ENCODE measurements at regions not wholly inside any gene's neighbourhood (a gene's known extent, or its start where the extent isn't known, plus 50 kb on each side); places are given as distances from the start of the nearest gene placed in this dataset.
"Not testable (repeated sequence)": the region's sequence is repeated elsewhere in the genome, so short reads cannot be mapped to it uniquely, and the experiment has no call there.

DNA sequence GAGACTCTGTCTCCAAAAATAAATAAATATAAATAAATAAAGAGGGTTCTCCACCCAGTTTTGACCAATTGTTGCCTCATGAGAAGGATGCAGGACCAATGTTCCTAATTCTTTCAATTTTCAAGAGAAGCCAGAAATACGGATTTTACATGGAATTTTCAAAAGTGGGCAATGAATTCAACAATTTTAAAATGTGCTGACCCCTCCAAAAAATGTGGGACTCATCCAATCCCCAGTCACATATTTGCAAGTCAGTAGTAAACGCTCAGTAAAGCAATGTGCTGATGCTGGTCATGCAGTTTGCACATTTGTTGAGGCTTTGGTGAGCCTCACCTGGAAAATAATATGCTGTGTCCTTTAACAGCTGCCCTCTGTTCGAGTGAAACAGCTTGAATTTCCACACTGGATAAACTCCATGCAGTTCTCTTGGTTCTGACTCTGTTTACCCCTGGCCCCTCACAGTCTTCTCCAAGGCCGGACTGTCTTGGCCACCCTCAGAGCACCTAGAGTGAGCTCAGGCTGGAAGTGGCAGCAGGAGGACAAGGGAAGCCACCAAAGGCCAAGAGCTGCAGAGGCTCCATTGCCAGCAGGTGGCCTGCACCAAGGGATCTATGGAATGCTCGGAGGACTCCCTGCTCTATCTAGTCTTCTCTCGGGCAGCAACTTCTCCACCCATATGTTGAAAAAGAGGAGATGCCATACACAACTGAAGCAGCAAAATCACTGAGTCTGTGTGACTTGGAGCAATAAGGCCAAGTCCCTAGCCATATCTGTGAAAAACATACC is 246.8 kb downstream of the UACA start:
- H3K4me3 ChIP-seq = no peak overlapping the region
- no peaks in the 10 kb centered on the region for H3K27me3 ChIP-seq
- TF ChIP-seq POLR2A (IDR thresholded peaks at IDR 0.05) = no peak
- TF ChIP-seq, protein P1, sequence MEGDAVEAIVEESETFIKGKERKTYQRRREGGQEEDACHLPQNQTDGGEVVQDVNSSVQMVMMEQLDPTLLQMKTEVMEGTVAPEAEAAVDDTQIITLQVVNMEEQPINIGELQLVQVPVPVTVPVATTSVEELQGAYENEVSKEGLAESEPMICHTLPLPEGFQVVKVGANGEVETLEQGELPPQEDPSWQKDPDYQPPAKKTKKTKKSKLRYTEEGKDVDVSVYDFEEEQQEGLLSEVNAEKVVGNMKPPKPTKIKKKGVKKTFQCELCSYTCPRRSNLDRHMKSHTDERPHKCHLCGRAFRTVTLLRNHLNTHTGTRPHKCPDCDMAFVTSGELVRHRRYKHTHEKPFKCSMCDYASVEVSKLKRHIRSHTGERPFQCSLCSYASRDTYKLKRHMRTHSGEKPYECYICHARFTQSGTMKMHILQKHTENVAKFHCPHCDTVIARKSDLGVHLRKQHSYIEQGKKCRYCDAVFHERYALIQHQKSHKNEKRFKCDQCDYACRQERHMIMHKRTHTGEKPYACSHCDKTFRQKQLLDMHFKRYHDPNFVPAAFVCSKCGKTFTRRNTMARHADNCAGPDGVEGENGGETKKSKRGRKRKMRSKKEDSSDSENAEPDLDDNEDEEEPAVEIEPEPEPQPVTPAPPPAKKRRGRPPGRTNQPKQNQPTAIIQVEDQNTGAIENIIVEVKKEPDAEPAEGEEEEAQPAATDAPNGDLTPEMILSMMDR (IDR thresholded peaks at IDR 0.05) = no peak
- no peak for DNase-seq
- WGBS, 4 donors = 72 to 82% (median 78%) methylated on average over 5 to 6 of the region's 6 CpGs
- no peaks in the 10 kb centered on the region for H3K4me1 ChIP-seq (replicated peaks in 1 of 2)
- H3K36me3 ChIP-seq (replicated peaks in 1 of 2) = no peaks in the 10 kb centered on the region
- intact Hi-C loops (cut with DNase I) = no loop called here
- no peak overlapping the region for H3K27ac ChIP-seq
- H3K9me3 ChIP-seq (replicated peaks in 1 of 3) = no peaks in the 10 kb centered on the region

DNA sequence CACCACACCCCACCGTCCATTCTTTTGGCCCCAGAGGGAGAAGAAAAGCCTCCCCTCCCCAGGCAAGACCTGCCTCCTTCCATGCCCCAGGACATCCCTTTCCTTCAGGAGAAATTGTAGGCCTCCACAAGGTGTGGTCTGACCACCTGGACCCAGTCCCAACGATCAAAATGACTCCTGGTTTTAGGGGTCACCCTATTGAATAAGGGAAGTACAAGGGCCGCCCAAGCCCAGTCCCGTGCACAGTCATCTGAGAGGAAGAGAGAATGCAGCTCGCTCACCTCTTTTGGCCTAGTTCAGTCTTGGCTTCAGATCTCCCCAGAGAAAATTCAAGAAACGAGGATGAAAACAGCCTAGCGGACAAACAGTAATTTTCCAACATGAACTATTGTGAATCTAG is 249.1 kb downstream of the UACA start:
- no peak for DNase-seq
- Histone ChIP-seq H3K9me3 (replicated peaks in 1 of 3) (no peaks in the 10 kb centered on the region), H3K4me3 (no peak overlapping the region), H3K27ac (no peak overlapping the region), H3K27me3 (no peaks in the 10 kb centered on the region), H3K36me3 (replicated peaks in 1 of 2) (no peaks in the 10 kb centered on the region), H3K4me1 (replicated peaks in 1 of 2) (no peaks in the 10 kb centered on the region)
- intact Hi-C loops (cut with DNase I) = no loop called here
- TF ChIP-seq, protein P1 (IDR thresholded peaks at IDR 0.05) = no peak
- no peak for TF ChIP-seq POLR2A (IDR thresholded peaks at IDR 0.05)
- 76 to 90% (median 81%) methylated on average over 7 of the region's 7 CpGs for WGBS, 4 donors

DNA sequence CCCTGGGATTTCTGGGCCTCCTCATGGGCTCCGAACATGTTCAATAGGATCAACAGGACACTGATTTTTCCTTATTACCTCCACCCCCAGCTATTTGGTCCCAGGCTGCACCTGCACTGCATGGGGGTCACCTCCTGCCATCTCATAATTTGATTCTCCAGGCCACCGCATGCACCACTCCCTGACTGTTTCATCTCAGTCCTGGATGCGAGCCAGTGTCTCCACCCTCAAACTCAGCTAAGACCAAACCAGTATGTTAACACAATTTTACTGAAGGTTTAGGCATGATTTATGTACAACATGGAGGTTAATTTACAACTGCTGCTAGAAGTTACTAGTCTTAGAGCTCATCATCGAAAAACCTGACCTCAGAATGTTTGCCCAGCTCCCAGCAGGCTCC is 249.5 kb downstream of the UACA start:
- Histone ChIP-seq H3K4me1 (replicated peaks in 1 of 2) (no peaks in the 10 kb centered on the region), H3K27me3 (no peaks in the 10 kb centered on the region), H3K4me3 (no peak overlapping the region), H3K9me3 (replicated peaks in 1 of 3) (no peaks in the 10 kb centered on the region), H3K27ac (no peak overlapping the region), H3K36me3 (replicated peaks in 1 of 2) (no peaks in the 10 kb centered on the region)
- 75 to 87% (median 85%) methylated on average over 4 of the region's 4 CpGs for WGBS, 4 donors
- intact Hi-C loops (cut with DNase I) = no loop called here
- no peak for DNase-seq
- TF ChIP-seq, protein P1 (IDR thresholded peaks at IDR 0.05) = no peak
- TF ChIP-seq POLR2A (IDR thresholded peaks at IDR 0.05) = no peak

DNA sequence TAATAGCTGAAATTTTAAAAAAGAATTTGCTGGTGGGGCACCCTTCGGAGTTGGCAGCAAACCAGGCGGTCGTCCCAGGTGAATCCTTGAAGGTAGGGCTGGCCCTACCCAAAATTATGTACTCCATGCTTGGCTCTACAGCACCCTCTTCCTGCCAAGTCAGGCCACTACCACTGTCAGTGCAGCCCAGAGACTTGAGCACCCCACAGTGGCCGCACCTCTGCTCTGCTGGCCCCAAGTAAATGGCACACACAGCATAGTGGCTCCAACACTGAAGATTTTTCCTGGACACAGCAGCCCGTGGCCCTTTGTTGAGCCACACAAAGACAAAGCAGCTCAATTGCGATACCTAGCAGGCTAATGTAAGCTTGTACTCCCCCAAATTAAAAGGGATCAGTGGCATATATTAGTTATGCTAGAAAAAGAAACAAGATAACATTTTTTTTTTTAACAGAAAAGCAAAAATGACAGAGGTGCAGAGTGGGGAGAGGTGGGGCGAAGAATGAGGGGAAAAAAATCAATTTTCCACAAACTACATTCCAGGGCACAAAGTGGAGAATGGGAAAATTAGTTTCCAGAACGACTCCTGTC is 250.5 kb downstream of the UACA start:
- Histone ChIP-seq H3K36me3 (replicated peaks in 1 of 2) (no peaks in the 10 kb centered on the region), H3K4me3 (no peak overlapping the region), H3K4me1 (replicated peaks in 1 of 2) (no peaks in the 10 kb centered on the region), H3K9me3 (replicated peaks in 1 of 3) (no peaks in the 10 kb centered on the region), H3K27me3 (no peaks in the 10 kb centered on the region), H3K27ac (no peak overlapping the region)
- TF ChIP-seq, protein P1 (IDR thresholded peaks at IDR 0.05) = peak in 5 of 6 experiments; percentile 29 to 50 (median 44)
- no peak for TF ChIP-seq POLR2A (IDR thresholded peaks at IDR 0.05)
- peak in 3 of 7 donors; percentile 35 to 38 (median 38) for DNase-seq
- 64 to 82% (median 80%) methylated on average over 7 to 8 of the region's 8 CpGs for WGBS, 4 donors
- intact Hi-C loops (cut with DNase I) = no loop called here

DNA sequence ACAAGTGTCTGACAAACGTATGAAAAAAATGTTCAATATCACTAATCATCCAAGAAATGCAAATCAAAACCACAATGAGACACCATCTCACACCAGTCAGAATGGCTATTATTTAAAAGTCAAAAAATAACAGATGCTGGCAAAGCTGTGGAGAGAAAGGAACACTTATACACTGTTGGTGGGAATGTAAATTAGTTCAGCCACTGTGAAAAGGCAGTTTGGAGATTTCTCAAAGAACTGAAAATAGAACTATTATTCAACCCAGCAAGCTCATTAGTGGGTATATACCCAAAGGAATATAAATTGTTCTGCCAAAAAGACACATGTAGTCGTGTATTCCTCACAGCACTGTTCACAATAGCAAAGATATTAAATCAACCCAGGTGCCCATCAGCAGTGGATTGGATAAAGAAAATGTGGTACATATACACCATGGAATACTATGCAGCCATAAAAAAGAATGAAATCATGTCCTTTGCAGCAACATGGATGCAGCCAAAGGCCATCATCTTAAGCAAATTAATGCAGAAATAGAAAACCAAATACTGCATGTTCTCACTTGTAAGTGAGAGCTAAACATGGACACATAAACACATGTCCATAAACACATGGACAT is 251.3 kb downstream of the UACA start:
- intact Hi-C loops (cut with DNase I); DNase-seq; H3K36me3 ChIP-seq (replicated peaks in 1 of 2); H3K27ac ChIP-seq; H3K9me3 ChIP-seq (replicated peaks in 1 of 3); H3K4me1 ChIP-seq (replicated peaks in 1 of 2); H3K4me3 ChIP-seq; H3K27me3 ChIP-seq: not testable (repeated sequence)
- 64 to 76% (median 71%) methylated on average over 2 of the region's 2 CpGs for WGBS, 4 donors
